Forelimb muscle (tissue), 1 donor: ENCODE measurements at regions not wholly inside any gene's neighbourhood (a gene's known extent, or its start where the extent isn't known, plus 50 kb on each side); places are given as distances from the start of the nearest gene placed in this dataset.

ENCODE experiments used
- DNase-seq: peaks from one replicate; pipeline ENCODE4 v3.0.0-alpha.2; 2013; ENCODE audit warnings: low read depth

DNA sequence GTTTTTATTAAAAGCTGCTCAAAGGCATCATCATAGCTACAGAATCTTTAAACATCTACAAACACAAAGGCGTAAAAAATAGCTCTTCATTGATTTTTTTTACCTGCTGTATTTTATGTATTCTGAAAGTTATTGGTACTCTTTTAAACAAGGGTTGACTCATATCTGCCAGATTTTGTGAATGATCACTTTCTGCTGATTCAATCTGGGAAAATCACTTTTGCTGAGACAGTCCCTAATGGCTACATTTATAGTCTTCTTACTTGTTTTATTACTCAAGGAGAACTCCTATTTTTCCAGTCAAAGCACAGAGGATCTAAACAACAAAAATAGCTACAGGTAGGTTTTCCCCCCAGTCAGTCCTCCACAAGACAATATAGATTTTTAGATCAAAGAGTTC is 739.0 kb downstream of the CBLN4 start:
- no peak for DNase-seq

- DNase-seq: no peak
These were observed 740.5 kb downstream of the CBLN4 start for GRCh38 chr20:55264703-55265239.

DNA sequence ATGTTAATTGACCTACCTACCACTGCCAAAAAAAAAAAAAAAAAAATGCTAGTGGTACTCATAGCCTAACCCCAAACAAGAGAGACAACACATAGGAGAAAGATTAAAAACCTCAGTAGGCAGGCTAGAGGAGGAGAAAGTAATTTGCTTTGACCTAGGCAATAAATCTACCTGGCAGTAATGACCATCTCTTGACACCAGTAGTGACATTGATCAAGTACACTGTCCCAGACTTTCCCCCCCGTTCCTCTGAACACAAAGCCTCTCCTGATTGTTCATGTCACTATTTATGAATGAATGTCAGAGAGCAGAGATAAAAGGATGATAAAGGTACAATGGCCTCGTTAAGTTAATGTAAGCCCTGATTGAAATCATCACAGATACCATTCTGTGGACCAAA is 746.8 kb downstream of the CBLN4 start:
- no peak for DNase-seq

- no peak for DNase-seq
These were observed 750.3 kb downstream of the CBLN4 start for GRCh38 chr20:55255016-55255415.

GRCh38 chr20:55253781-55254180 is 751.5 kb downstream of the CBLN4 start:
- DNase-seq: no peak

- no peak for DNase-seq
These were observed 752.8 kb downstream of the CBLN4 start for GRCh38 chr20:55252521-55252920.

DNA sequence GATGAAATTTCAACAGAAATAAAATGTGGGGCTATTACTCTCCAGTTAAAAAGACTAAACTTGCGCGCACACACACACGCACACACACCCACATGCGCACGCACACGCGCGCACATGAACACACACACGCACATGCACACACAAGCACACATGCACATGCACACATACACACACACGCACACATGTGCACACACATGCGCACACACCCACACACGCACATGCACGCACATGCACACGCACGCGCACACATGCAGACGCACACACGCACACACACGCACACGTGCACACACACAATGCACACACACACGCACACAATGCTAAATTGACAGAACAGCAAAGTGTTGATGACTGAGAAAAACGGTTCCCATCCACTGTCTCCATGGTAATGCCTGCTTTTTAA is 754.1 kb downstream of the CBLN4 start:
- DNase-seq: no peak

GRCh38 chr20:55242853-55243252 is 762.5 kb downstream of the CBLN4 start:
- DNase-seq: no peak

DNA sequence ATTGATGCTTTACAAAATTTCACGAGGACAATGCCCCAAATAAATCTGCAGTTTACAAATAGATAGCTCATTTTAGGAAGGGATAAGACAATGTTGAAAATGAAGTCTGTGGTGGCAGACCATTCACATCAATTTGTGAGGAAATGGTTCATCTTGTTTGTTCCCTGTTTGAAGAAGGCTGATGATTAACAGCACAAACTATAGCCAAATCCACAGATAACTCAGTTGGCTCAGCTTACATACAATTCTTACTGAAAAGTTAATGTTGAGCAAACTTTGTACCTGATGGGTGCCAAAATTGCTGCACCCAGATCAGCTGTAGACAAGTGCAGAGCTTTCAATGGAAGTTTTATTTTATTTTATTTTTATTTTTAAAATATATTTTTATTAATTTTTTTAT is 763.9 kb downstream of the DOK5 start:
- DNase-seq: no peak

- no peak for DNase-seq
These were observed 757.3 kb downstream of the DOK5 start for GRCh38 chr20:55232647-55233046.

- DNase-seq: no peak
These were observed 754.1 kb downstream of the DOK5 start for GRCh38 chr20:55229451-55229850.

- no peak for DNase-seq
These were observed 741.3 kb downstream of the DOK5 start for GRCh38 chr20:55216525-55217242.

- DNase-seq: no peak
These were observed 738.3 kb downstream of the DOK5 start for GRCh38 chr20:55213653-55214052.

- no peak for DNase-seq
These were observed 736.1 kb downstream of the DOK5 start for GRCh38 chr20:55211481-55211880.

DNA sequence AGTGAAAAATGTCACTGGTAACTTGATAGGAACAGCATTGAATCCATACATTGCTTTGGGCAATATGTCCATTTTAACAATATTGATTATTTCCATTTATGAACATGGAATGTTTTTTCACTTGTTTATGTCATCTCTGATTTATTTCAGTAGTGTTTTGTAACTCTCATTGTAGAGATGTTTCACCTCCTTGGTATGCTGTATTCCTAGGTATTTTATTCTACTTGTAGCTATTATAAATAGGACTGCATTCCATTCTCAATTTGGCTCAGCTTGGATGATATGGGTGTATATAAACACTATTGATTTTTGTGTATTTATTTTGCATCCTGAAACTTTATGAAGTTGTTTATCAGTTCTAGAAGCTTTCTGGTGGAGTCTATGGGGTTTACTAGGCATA is 730.3 kb downstream of the DOK5 start:
- no peak for DNase-seq

DNA sequence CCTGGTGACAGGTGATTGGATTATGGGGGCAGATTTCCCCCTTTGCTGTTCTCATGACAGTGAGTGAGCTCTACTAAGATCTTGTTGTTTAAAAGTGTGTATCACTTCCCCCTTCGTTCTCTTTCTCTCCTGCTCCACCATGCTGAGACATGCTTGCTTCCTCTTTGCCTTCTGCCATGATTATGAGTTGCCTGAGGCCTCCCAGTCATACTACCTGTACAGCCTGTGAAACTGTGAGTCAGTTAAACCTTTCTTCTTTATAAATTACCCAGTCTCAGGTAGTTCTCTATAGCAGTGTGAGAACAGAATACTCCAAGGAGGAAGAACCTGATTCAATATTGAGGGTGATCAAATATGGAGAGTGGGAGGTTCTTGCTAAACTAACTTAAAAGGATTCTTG is 724.9 kb downstream of the DOK5 start:
- no peak for DNase-seq

DNA sequence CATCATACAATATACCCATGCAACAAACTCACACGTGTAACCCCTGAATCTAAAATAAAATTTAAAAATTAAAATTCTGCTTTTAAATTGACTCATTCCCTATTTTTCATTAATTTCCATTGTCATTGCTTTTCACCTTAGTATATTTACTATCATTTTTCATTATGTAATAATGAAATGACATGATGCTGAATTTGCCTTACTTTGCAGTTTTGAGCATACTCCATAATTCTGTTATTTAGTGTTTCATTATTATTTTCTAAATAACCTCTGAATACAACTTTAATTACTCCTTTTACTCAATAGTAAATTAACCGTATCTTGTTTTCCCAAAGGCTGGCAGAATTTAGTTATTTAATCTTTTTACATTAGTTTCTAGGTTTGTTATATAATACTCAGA is 719.6 kb downstream of the DOK5 start:
- no peak for DNase-seq

DNA sequence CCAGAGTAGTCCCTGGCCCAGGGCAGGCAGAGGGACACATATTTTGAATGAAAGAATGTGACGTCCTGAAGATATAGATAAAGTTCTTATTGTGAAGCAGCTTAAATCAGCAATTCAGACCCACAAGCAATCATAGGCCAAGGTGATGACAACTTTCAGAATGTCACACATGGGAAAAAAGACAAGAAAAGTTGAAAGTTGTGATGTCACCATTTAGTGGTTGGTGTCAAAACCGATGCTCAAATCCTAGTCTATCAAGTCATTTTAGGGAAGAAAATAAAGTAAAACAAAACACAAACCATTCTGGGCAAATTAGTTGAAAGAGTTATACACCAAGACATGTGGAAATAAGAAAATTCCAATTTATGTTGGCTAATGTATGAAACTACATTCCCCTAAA is 710.8 kb downstream of the DOK5 start:
- no peak for DNase-seq

DNA sequence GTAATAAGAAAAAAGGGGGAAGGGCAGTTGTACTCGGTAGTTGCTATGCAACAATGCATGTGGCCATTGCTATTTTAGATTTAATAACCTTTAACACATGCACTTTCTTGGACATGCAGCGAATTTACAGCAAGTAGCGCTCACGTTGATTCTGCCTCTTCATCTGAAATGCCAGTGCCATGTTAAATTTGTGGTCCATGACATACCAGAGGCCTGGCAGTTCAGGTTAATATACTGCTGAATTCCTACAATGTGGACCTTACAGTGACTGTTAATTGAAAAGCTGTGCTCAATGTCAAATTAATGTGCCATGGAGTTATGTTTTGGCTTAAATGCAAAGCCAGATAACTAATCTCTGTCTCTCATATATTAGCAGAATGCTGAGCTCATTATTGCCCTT is 699.7 kb downstream of the DOK5 start:
- no peak for DNase-seq

DNA sequence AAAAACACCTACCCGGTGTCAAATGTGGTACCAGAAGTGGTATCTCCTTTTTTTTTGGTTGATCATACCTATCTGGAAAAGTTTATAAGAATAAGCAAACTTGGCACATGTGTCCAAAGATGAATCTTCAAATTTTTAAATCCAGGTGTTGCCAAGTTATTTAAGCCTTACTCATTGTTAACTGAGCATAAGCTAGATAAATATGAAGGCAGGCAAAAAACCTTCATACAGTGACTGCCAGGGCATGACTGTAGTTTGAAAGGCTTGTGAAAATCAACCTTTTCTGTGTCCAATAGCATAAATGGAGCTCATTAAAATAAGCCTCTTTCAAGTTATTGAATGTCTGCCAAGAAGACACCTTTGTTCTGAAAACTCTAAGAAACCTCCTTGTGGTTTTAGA is 699.2 kb downstream of the DOK5 start:
- DNase-seq: no peak

GRCh38 chr20:55174172-55174571 is 698.8 kb downstream of the DOK5 start:
- no peak for DNase-seq

- DNase-seq: no peak
These were observed 698.2 kb downstream of the DOK5 start for GRCh38 chr20:55173601-55174000.

- no peak for DNase-seq
These were observed 697.1 kb downstream of the DOK5 start for GRCh38 chr20:55172310-55173002.
